NAMALWA (cell line): ENCODE measurements at regions not wholly inside any gene's neighbourhood (a gene's known extent, or its start where the extent isn't known, plus 50 kb on each side); places are given as distances from the start of the nearest gene placed in this dataset.

ENCODE experiments used
- DNase-seq: peaks from one replicate; pipeline ENCODE4 v3.0.0-alpha.2; 2015; ENCODE audit warnings: low spot score

- DNase-seq = no peak
Observed at GRCh38 chr17:77501751-77502625, 361.2 kb downstream of the SEC14L1 start.

- no peak for DNase-seq
Observed at GRCh38 chr17:77502626-77503292, 362.0 kb downstream of the SEC14L1 start.

- DNase-seq = no peak
Observed at GRCh38 chr17:77503293-77503655, 362.5 kb downstream of the SEC14L1 start.

- no peak for DNase-seq
Observed at GRCh38 chr17:77503916-77504651, 363.3 kb downstream of the SEC14L1 start.

GRCh38 chr17:77504652-77505155 is 363.9 kb downstream of the SEC14L1 start:
- DNase-seq = no peak

- DNase-seq = no peak
Observed at GRCh38 chr17:77505181-77505639, 364.4 kb downstream of the SEC14L1 start.

GRCh38 chr17:77506371-77506991 is 365.7 kb downstream of the SEC14L1 start:
- no peak for DNase-seq

- no peak for DNase-seq
Observed at GRCh38 chr17:77507111-77507885, 366.5 kb downstream of the SEC14L1 start.

- no peak for DNase-seq
Observed at GRCh38 chr17:77508047-77508715, 367.4 kb downstream of the SEC14L1 start.

- DNase-seq = no peak
Observed at GRCh38 chr17:77509089-77509488, 368.3 kb downstream of the SEC14L1 start.

GRCh38 chr17:77509599-77509998 is 368.8 kb downstream of the SEC14L1 start:
- DNase-seq = no peak

GRCh38 chr17:77510133-77510796 is 369.5 kb downstream of the SEC14L1 start:
- DNase-seq = no peak

- DNase-seq = no peak
Observed at GRCh38 chr17:77511514-77512061, 370.8 kb downstream of the SEC14L1 start.

- no peak for DNase-seq
Observed at GRCh38 chr17:77512062-77512946, 371.5 kb downstream of the SEC14L1 start.

- DNase-seq = no peak
Observed at GRCh38 chr17:77513045-77513444, 372.3 kb downstream of the SEC14L1 start.

- no peak for DNase-seq
Observed at GRCh38 chr17:77515227-77515626, 374.5 kb downstream of the SEC14L1 start.

GRCh38 chr17:77516902-77517301 is 376.1 kb downstream of the SEC14L1 start:
- DNase-seq = no peak

- DNase-seq = no peak
Observed at GRCh38 chr17:77521076-77521475, 380.3 kb downstream of the SEC14L1 start.

GRCh38 chr17:77523540-77523939 is 382.8 kb downstream of the SEC14L1 start:
- no peak for DNase-seq
